ENCODE measurements at regions not wholly inside any gene's neighbourhood (a gene's known extent, or its start where the extent isn't known, plus 50 kb on each side); places are given as distances from the start of the nearest gene placed in this dataset.

GRCh38 chr15:87502173-87502572, 754.4 kb downstream of the NTRK3 start:
- no peak for DNase-seq (ENCODE audit: low read depth, low spot score)
- no peak overlapping the region for H3K4me3 ChIP-seq (ENCODE audit: low read depth, low read length)
- in situ Hi-C loops (cut with HindIII; ENCODE audit: low sequenced_read_pairs), result no loop called here
- no peak for TF ChIP-seq CTCF (IDR thresholded peaks at IDR 0.05; ENCODE audit: low read depth, low read length)

GRCh38 chr15:87500240-87500639, 756.3 kb downstream of the NTRK3 start:
- TF ChIP-seq CTCF (IDR thresholded peaks at IDR 0.05; ENCODE audit: low read depth, low read length), result no peak
- in situ Hi-C loops (cut with HindIII; ENCODE audit: low sequenced_read_pairs), result no loop called here
- no peak overlapping the region for H3K4me3 ChIP-seq (ENCODE audit: low read depth, low read length)
- no peak for DNase-seq (ENCODE audit: low read depth, low spot score)

- peak; percentile 81 for DNase-seq (ENCODE audit: low read depth, low spot score)
- H3K4me3 ChIP-seq (ENCODE audit: low read depth, low read length), result no peak overlapping the region
- TF ChIP-seq CTCF (IDR thresholded peaks at IDR 0.05; ENCODE audit: low read depth, low read length), result no peak
- in situ Hi-C loops (cut with HindIII; ENCODE audit: low sequenced_read_pairs), result no loop called here
These were observed 758.0 kb downstream of the NTRK3 start for GRCh38 chr15:87498560-87498959.

GRCh38 chr15:87496795-87497194, 759.7 kb downstream of the NTRK3 start:
- no peak for DNase-seq (ENCODE audit: low read depth, low spot score)
- no peak overlapping the region for H3K4me3 ChIP-seq (ENCODE audit: low read depth, low read length)
- no peak for TF ChIP-seq CTCF (IDR thresholded peaks at IDR 0.05; ENCODE audit: low read depth, low read length)
- in situ Hi-C loops (cut with HindIII; ENCODE audit: low sequenced_read_pairs), result no loop called here

DNA sequence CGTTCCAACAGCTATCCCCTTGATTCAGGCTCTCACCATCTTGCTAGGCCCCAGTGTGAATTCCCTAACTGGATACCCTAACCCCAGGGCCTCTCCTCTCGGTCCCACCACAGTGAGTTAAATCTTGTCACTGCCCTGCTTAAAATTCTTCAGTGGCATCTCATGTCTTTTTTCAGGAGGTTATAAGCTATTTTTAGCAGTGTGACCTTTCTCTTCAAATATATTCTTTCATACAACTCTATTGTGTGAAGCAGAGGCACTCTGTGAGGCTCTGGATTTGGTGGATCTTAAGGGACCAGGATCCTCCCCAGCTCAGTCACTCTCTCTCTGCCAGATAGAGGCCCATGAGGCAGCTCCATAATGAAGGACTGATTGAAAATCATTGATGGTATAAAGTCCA, 760.4 kb downstream of the NTRK3 start:
- in situ Hi-C loops (cut with HindIII; ENCODE audit: low sequenced_read_pairs), result no loop called here
- no peak for DNase-seq (ENCODE audit: low read depth, low spot score)
- no peak overlapping the region for H3K4me3 ChIP-seq (ENCODE audit: low read depth, low read length)
- no peak for TF ChIP-seq CTCF (IDR thresholded peaks at IDR 0.05; ENCODE audit: low read depth, low read length)

- no peak for DNase-seq (ENCODE audit: low read depth, low spot score)
- TF ChIP-seq CTCF (IDR thresholded peaks at IDR 0.05; ENCODE audit: low read depth, low read length), result no peak
- no peak overlapping the region for H3K4me3 ChIP-seq (ENCODE audit: low read depth, low read length)
- in situ Hi-C loops (cut with HindIII; ENCODE audit: low sequenced_read_pairs), result no loop called here
These were observed 762.7 kb downstream of the NTRK3 start for GRCh38 chr15:87493803-87494202.

- in situ Hi-C loops (cut with HindIII; ENCODE audit: low sequenced_read_pairs), result no loop called here
- no peak for DNase-seq (ENCODE audit: low read depth, low spot score)
- no peak for TF ChIP-seq CTCF (IDR thresholded peaks at IDR 0.05; ENCODE audit: low read depth, low read length)
- H3K4me3 ChIP-seq (ENCODE audit: low read depth, low read length), result no peak overlapping the region
These were observed 764.2 kb downstream of the NTRK3 start for GRCh38 chr15:87492321-87492720.

Measured in astrocyte of the spinal cord (primary cell).